H1 (cell line): ENCODE measurements at regions not wholly inside any gene's neighbourhood (a gene's known extent, or its start where the extent isn't known, plus 50 kb on each side); places are given as distances from the start of the nearest gene placed in this dataset.

Source experiments
- CTCF ChIA-PET: fragments of 300-600 bp; sonication (Branson Sonifier 250); formaldehyde crosslinking; loops from one replicate; lab custom pipeline; 2021; ENCODE audit not compliant: partially characterized antibody; lab: Charles Lee
- POLR2A ChIA-PET: fragments of 300-600 bp; sonication (Branson Sonifier 250); formaldehyde crosslinking; loops from one replicate; lab custom pipeline; 2021; ENCODE audit warnings: inconsistent platforms; ENCODE audit not compliant: partially characterized antibody; lab: Charles Lee
- DNase-seq, 2 experiments: peaks; one replicate each; pipeline versions ENCODE4 v3.0.0 to v3.0.0-alpha.2; 2010 to 2022; ENCODE audit warnings: low spot score in 2 of 2, low read depth in 1 of 2, mixed read lengths in 1 of 2
- FAIRE-seq: peaks from 2 replicates; lab custom pipeline; 2011; peaks lifted over from hg19 to GRCh38; lab: Jason Lieb, UNC
- H2AFZ ChIP-seq: 2 replicates; pipeline ENCODE4 v1.8.1; 2012; ENCODE audit warnings: low read length, inconsistent platforms
- H2AK5ac ChIP-seq: 2 replicates; pipeline ENCODE4 v1.6.1; 2013; ENCODE audit warnings: low read depth, low read length
- H2BK120ac ChIP-seq: replicated peaks from 2 replicates; pipeline ENCODE3; 2013; ENCODE audit warnings: low read depth, low read length, inconsistent platforms
- H2BK12ac ChIP-seq: 2 replicates; pipeline ENCODE4 v1.6.1; 2013; ENCODE audit warnings: low read depth, low read length
- H2BK15ac ChIP-seq: 2 replicates; pipeline ENCODE4 v1.6.1; 2013; ENCODE audit warnings: low read length
- H2BK20ac ChIP-seq: 2 replicates; pipeline ENCODE4 v1.6.1; 2013; ENCODE audit warnings: low read length
- H2BK5ac ChIP-seq: 2 replicates; pipeline ENCODE4 v1.6.1; 2013; ENCODE audit warnings: low read depth, low read length
- H3K14ac ChIP-seq: 2 replicates; pipeline ENCODE4 v1.6.1; 2013; ENCODE audit warnings: inconsistent platforms; ENCODE audit not compliant: insufficient read length
- H3K18ac ChIP-seq: 2 replicates; pipeline ENCODE4 v1.6.1; 2013; ENCODE audit warnings: low read length; ENCODE audit errors: extremely low read depth
- H3K23ac ChIP-seq: 2 replicates; pipeline ENCODE4 v1.6.1; 2013; ENCODE audit warnings: inconsistent platforms; ENCODE audit not compliant: insufficient read length
- H3K23me2 ChIP-seq: 2 replicates; pipeline ENCODE4 v1.6.1; 2013; ENCODE audit warnings: low read depth, low read length
- H3K27ac ChIP-seq: 2 replicates; pipeline ENCODE4 v1.6.1; 2011; ENCODE audit warnings: low read depth, low read length, inconsistent platforms
- H3K27me3 ChIP-seq, 4 experiments: replicated peaks in 1 of 4; 1 replicate in 1 of 4; 2 replicates in 3 of 4; pipeline versions ENCODE4 v1.6.1 to v1.8.1; 2011 to 2013; ENCODE audit warnings: low read length in 3 of 4, mild to moderate bottlenecking in 3 of 4, inconsistent platforms in 2 of 4, mixed read lengths in 2 of 4, moderate library complexity in 1 of 4; ENCODE audit not compliant: control insufficient read depth in 3 of 4, insufficient read depth in 3 of 4; ENCODE audit errors: extremely low read depth in 1 of 4
- H3K36me3 ChIP-seq, 4 experiments: 2 replicates each; pipeline versions ENCODE4 v1.6.1 to v1.8.1; 2011 to 2013; ENCODE audit warnings: mild to moderate bottlenecking in 4 of 4, low read length in 3 of 4, moderate library complexity in 2 of 4, control low read depth in 1 of 4, inconsistent platforms in 1 of 4; ENCODE audit not compliant: insufficient read depth in 4 of 4, control insufficient read depth in 2 of 4
- H3K4ac ChIP-seq: replicated peaks from 2 replicates; pipeline ENCODE3; 2013; ENCODE audit warnings: low read length, low read depth, mixed read lengths, inconsistent platforms; ENCODE audit not compliant: insufficient read length
- H3K4me1 ChIP-seq, 4 experiments: replicated peaks in 1 of 4; 1 replicate in 1 of 4; 2 replicates in 3 of 4; pipeline versions ENCODE4 v1.6.1 to v1.8.1; 2011 to 2013; ENCODE audit warnings: low read length in 3 of 4, inconsistent platforms in 2 of 4, mixed read lengths in 1 of 4; ENCODE audit not compliant: insufficient read depth in 4 of 4, control insufficient read depth in 3 of 4
- H3K4me2 ChIP-seq, 2 experiments: 2 replicates each; pipeline versions ENCODE4 v1.6.1 to v1.8.1; 2011 to 2013; ENCODE audit warnings: low read depth in 2 of 2, low read length in 2 of 2, control low read depth in 1 of 2, inconsistent platforms in 1 of 2, mild to moderate bottlenecking in 1 of 2; ENCODE audit not compliant: insufficient read depth in 1 of 2
- H3K4me3 ChIP-seq, 4 experiments: fragments of 200-600, 300-600 bp in 1 of 4; sonication (generic), shearing (Covaris generic), sonication (Bioruptor Twin) in 1 of 4; 2 replicates each; pipeline versions ENCODE4 v1.5.1 to v1.8.1; 2011 to 2016; ENCODE audit warnings: low read length in 4 of 4, low read depth in 3 of 4, control low read depth in 2 of 4, inconsistent platforms in 2 of 4, mild to moderate bottlenecking in 2 of 4, mixed read lengths in 1 of 4, moderate library complexity in 1 of 4; ENCODE audit not compliant: insufficient read depth in 2 of 4; ENCODE audit errors: extremely low read depth in 1 of 4
- H3K56ac ChIP-seq: replicated peaks from 2 replicates; pipeline ENCODE3; 2013; ENCODE audit warnings: low read depth, mild to moderate bottlenecking, mixed read lengths, low read length, inconsistent platforms; ENCODE audit not compliant: insufficient read length
- H3K79me1 ChIP-seq: 2 replicates; pipeline ENCODE4 v1.6.1; 2013; ENCODE audit warnings: low read depth, low read length, control low read depth
- H3K79me2 ChIP-seq, 2 experiments: 2 replicates each; pipeline versions ENCODE4 v1.6.1 to v1.8.1; 2012 to 2013; ENCODE audit warnings: low read length in 2 of 2, mild to moderate bottlenecking in 2 of 2, inconsistent platforms in 1 of 2; ENCODE audit not compliant: insufficient read depth in 2 of 2, control insufficient read depth in 1 of 2
- H3K9ac ChIP-seq, 4 experiments: replicated peaks in 1 of 4; 1 replicate in 1 of 4; 2 replicates in 3 of 4; pipeline versions ENCODE4 v1.6.1 to v1.8.1; 2011 to 2013; ENCODE audit warnings: low read depth in 3 of 4, low read length in 3 of 4, control low read depth in 2 of 4, mild to moderate bottlenecking in 2 of 4, moderate library complexity in 2 of 4, inconsistent platforms in 1 of 4; ENCODE audit errors: extremely low read depth in 1 of 4
- H3K9me3 ChIP-seq, 2 experiments: 2 replicates each; pipeline versions ENCODE4 v1.6.1 to v1.8.1; 2012 to 2013; ENCODE audit warnings: mild to moderate bottlenecking in 2 of 2, moderate library complexity in 2 of 2, control low read depth in 1 of 2, inconsistent platforms in 1 of 2, low read depth in 1 of 2, low read length in 1 of 2, mixed read lengths in 1 of 2; ENCODE audit not compliant: insufficient read depth in 2 of 2
- H4K20me1 ChIP-seq, 2 experiments: replicated peaks in 1 of 2; 2 replicates each; pipeline versions ENCODE3 to v1.8.1; 2011 to 2013; ENCODE audit warnings: inconsistent platforms in 2 of 2, low read length in 2 of 2, mild to moderate bottlenecking in 1 of 2; ENCODE audit not compliant: insufficient read depth in 2 of 2, control insufficient read depth in 1 of 2
- H4K5ac ChIP-seq: 2 replicates; pipeline ENCODE4 v1.6.1; 2013; ENCODE audit warnings: low read length, low read depth, mixed read lengths, inconsistent platforms; ENCODE audit not compliant: insufficient read length
- H4K8ac ChIP-seq: 2 replicates; pipeline ENCODE4 v1.8.0; 2013; ENCODE audit warnings: mild to moderate bottlenecking, moderate library complexity, low read length, inconsistent platforms; ENCODE audit not compliant: insufficient read depth; ENCODE audit errors: extremely low read depth
- H4K91ac ChIP-seq: replicated peaks from 2 replicates; pipeline ENCODE3; 2013; ENCODE audit warnings: low read length, mixed read lengths, inconsistent platforms; ENCODE audit not compliant: insufficient read length
- BRCA1 ChIP-seq: IDR thresholded peaks from 2 replicates; pipeline ENCODE4 v1.6.1; 2012; ENCODE audit warnings: low read depth, low read length, improper control_type of control experiment
- JUN ChIP-seq: IDR thresholded peaks from 2 replicates; pipeline ENCODE4 v1.6.1; 2011; ENCODE audit warnings: low read depth, mild to moderate bottlenecking, improper control_type of control experiment, low read length
- NANOG ChIP-seq: IDR thresholded peaks from 2 replicates; pipeline ENCODE4 v1.6.1; 2011; ENCODE audit warnings: low read length, low read depth, mild to moderate bottlenecking, inconsistent platforms; ENCODE audit not compliant: insufficient read depth, poor library complexity, severe bottlenecking
- POLR2A ChIP-seq, 2 experiments: IDR thresholded peaks; 1 replicate in 1 of 2; 2 replicates in 1 of 2; pipeline ENCODE4 v1.6.1; 2011; ENCODE audit warnings: low read depth in 2 of 2, low read length in 2 of 2, mild to moderate bottlenecking in 2 of 2; ENCODE audit errors: control extremely low read depth in 1 of 2
- SP2 ChIP-seq: IDR thresholded peaks from 2 replicates; pipeline ENCODE4 v1.6.1; 2012; ENCODE audit warnings: mild to moderate bottlenecking, low read length, inconsistent platforms
- SUZ12 ChIP-seq: fragments of 200-600 bp; sonication (generic); IDR thresholded peaks from 2 replicates; pipeline ENCODE4 v1.6.1; 2012; ENCODE audit warnings: mild to moderate bottlenecking, inconsistent platforms, low read length, moderate library complexity, mixed read lengths
- TBP ChIP-seq: IDR thresholded peaks from 2 replicates; pipeline ENCODE4 v1.6.1; 2011; ENCODE audit warnings: low read depth, low read length, improper control_type of control experiment
- WGBS, 2 experiments: shearing (Covaris generic) in 1 of 2; methylation state at CpG; one replicate each; pipeline versions ENCODE4 v1.1.6 to v1.1.7; 2013 to 2015; ENCODE audit warnings: low lambda C conversion rate in 2 of 2, mixed read lengths in 2 of 2, inconsistent platforms in 1 of 2, low coverage in 1 of 2, missing lambda C conversion rate in 1 of 2; ENCODE audit not compliant: insufficient replicate concordance in 2 of 2, insufficient coverage in 1 of 2, insufficient read length in 1 of 2; ENCODE audit errors: extremely low coverage in 1 of 2, missing lambda C conversion rate in 1 of 2; 5-methylcytosine and 5-hydroxymethylcytosine counted together

- H2BK15ac ChIP-seq: no peak overlapping the region
- 88% methylated on average over 14 of the region's 14 CpGs; no CpG with 5 or more reads in 1 of the 2 experiments for WGBS, 2 experiments
- H4K8ac ChIP-seq: no peak overlapping the region
- no peaks in the 10 kb centered on the region for H3K79me2 ChIP-seq
- no peak overlapping the region for H3K18ac ChIP-seq
- no peak overlapping the region for H3K9ac ChIP-seq
- no peaks in the 10 kb centered on the region for H3K36me3 ChIP-seq
- no peaks in the 10 kb centered on the region for H3K27me3 ChIP-seq
- no peak for FAIRE-seq
- H3K14ac ChIP-seq: no peak overlapping the region
- no peak overlapping the region for H2BK12ac ChIP-seq
- no peak overlapping the region for H3K4ac ChIP-seq
- no peak overlapping the region for H3K23ac ChIP-seq
- H3K9me3 ChIP-seq: no peaks in the 10 kb centered on the region; a peak in 1 of 4 replicates
- H3K4me1 ChIP-seq: peaks cover 4 to 18% (median 13%) of the 10 kb centered on the region in 4 experiments
- no peak overlapping the region for H4K5ac ChIP-seq
- CTCF ChIA-PET: interaction anchor here (0.6 to 1.9 kb wide), 7 partner anchors 16 to 727 kb away, joined by 3 to 5 read pairs (median 3); no protein-coding TSS in a partner anchor
- peaks cover 4% of the 10 kb centered on the region; the same call in 1 of the 2 replicates for H3K23me2 ChIP-seq
- no peak overlapping the region for H3K56ac ChIP-seq
- TF ChIP-seq JUN: no peak
- TF ChIP-seq SP2: no peak
- no peak for TF ChIP-seq POLR2A (IDR thresholded peaks at IDR 0.05; ENCODE audit: control extremely low read depth in 1 of 2, low read depth in 2 of 2, low read length in 2 of 2)
- no peak for TF ChIP-seq NANOG
- TF ChIP-seq BRCA1: no peak
- TF ChIP-seq TBP: no peak
- TF ChIP-seq SUZ12: no peak
- TF ChIP-seq, all 59 proteins: peak for 0
- no peak overlapping the region for H4K91ac ChIP-seq
- H3K4me2 ChIP-seq: no peak overlapping the region; a peak in 1 of 4 replicates
- H2BK120ac ChIP-seq: no peak overlapping the region
- no peak overlapping the region for H2AFZ ChIP-seq
- POLR2A ChIA-PET: no interaction called here
- DNase-seq: no peak
- H2BK5ac ChIP-seq: no peak overlapping the region
- H3K27ac ChIP-seq: no peak overlapping the region
- no peak overlapping the region for H2AK5ac ChIP-seq
- H3K79me1 ChIP-seq: no peaks in the 10 kb centered on the region
- H4K20me1 ChIP-seq: peaks cover 0 to 2% of the 10 kb centered on the region in 2 experiments
- no peak overlapping the region for H3K4me3 ChIP-seq
- no peak overlapping the region for H2BK20ac ChIP-seq
Measured at GRCh38 chr20:20888266-20888656, 175.8 kb upstream of the RALGAPA2 start.
